Muscle of back (tissue), 3 donors: ENCODE measurements at regions not wholly inside any gene's neighbourhood (a gene's known extent, or its start where the extent isn't known, plus 50 kb on each side); places are given as distances from the start of the nearest gene placed in this dataset.

Experiments
- DNase-seq, 3 donors: peaks; one replicate each; pipeline versions ENCODE4 v3.0.0 to v3.0.0-alpha.2; 2013

- no peak for DNase-seq
Measured at GRCh38 chr9:107883496-107884124, 394.0 kb upstream of the KLF4 start.

- DNase-seq, result no peak
Measured at GRCh38 chr9:107881626-107882300, 392.2 kb upstream of the KLF4 start.

GRCh38 chr9:107878462-107878861 lies 388.9 kb upstream of the KLF4 start:
- DNase-seq, result no peak

- no peak for DNase-seq
Measured at GRCh38 chr9:107875571-107875980, 386.0 kb upstream of the KLF4 start.

GRCh38 chr9:107874591-107875369 lies 385.2 kb upstream of the KLF4 start:
- no peak for DNase-seq

GRCh38 chr9:107874137-107874536 lies 384.6 kb upstream of the KLF4 start:
- no peak for DNase-seq

- DNase-seq, result no peak
Measured at GRCh38 chr9:107872457-107873192, 383.1 kb upstream of the KLF4 start.

- no peak for DNase-seq
Measured at GRCh38 chr9:107870927-107871680, 381.5 kb upstream of the KLF4 start.

- no peak for DNase-seq
Measured at GRCh38 chr9:107870221-107870620, 380.7 kb upstream of the KLF4 start.

- no peak for DNase-seq
Measured at GRCh38 chr9:107869111-107869510, 379.5 kb upstream of the KLF4 start.

- DNase-seq, result no peak
Measured at GRCh38 chr9:107868186-107868585, 378.6 kb upstream of the KLF4 start.

GRCh38 chr9:107867738-107868137 lies 378.2 kb upstream of the KLF4 start:
- DNase-seq, result no peak

- DNase-seq, result no peak
Measured at GRCh38 chr9:107866711-107867311, 377.2 kb upstream of the KLF4 start.

GRCh38 chr9:107863396-107863795 lies 373.8 kb upstream of the KLF4 start:
- no peak for DNase-seq

GRCh38 chr9:107862881-107863280 lies 373.3 kb upstream of the KLF4 start:
- no peak for DNase-seq

- DNase-seq, result no peak
Measured at GRCh38 chr9:107862323-107862722, 372.8 kb upstream of the KLF4 start.

- no peak for DNase-seq
Measured at GRCh38 chr9:107861075-107861474, 371.5 kb upstream of the KLF4 start.

GRCh38 chr9:107858260-107858659 lies 368.7 kb upstream of the KLF4 start:
- no peak for DNase-seq

GRCh38 chr9:107856633-107857032 lies 367.1 kb upstream of the KLF4 start:
- DNase-seq, result no peak

GRCh38 chr9:107855164-107855563 lies 365.6 kb upstream of the KLF4 start:
- DNase-seq, result no peak

- DNase-seq, result no peak
Measured at GRCh38 chr9:107853461-107853860, 363.9 kb upstream of the KLF4 start.
